Central memory CD4-positive, alpha-beta T cell (primary cell): ENCODE measurements at regions not wholly inside any gene's neighbourhood (a gene's known extent, or its start where the extent isn't known, plus 50 kb on each side); places are given as distances from the start of the nearest gene placed in this dataset.

Source experiments
- DNase-seq: peaks from one replicate; pipeline ENCODE4 v3.0.0; 2022

- no peak for DNase-seq
Measured at GRCh38 chr9:79236466-79236865, 335.3 kb upstream of the TLE4 start.

GRCh38 chr9:79237861-79238260 lies 333.9 kb upstream of the TLE4 start:
- no peak for DNase-seq

GRCh38 chr9:79240774-79241173 lies 331.0 kb upstream of the TLE4 start:
- no peak for DNase-seq

- DNase-seq = no peak
Measured at GRCh38 chr9:79242489-79242888, 329.3 kb upstream of the TLE4 start.

- DNase-seq = no peak
Measured at GRCh38 chr9:79246170-79246569, 325.6 kb upstream of the TLE4 start.

GRCh38 chr9:79247021-79247420 lies 324.7 kb upstream of the TLE4 start:
- no peak for DNase-seq

GRCh38 chr9:79250806-79251205 lies 321.0 kb upstream of the TLE4 start:
- DNase-seq = no peak

GRCh38 chr9:79254900-79255650 lies 316.7 kb upstream of the TLE4 start:
- no peak for DNase-seq

- DNase-seq = no peak
Measured at GRCh38 chr9:79255651-79256260, 316.0 kb upstream of the TLE4 start.

GRCh38 chr9:79256691-79257213 lies 315.0 kb upstream of the TLE4 start:
- no peak for DNase-seq

GRCh38 chr9:79257228-79257781 lies 314.5 kb upstream of the TLE4 start:
- DNase-seq = no peak

- no peak for DNase-seq
Measured at GRCh38 chr9:79257790-79258351, 313.9 kb upstream of the TLE4 start.

- no peak for DNase-seq
Measured at GRCh38 chr9:79259858-79260257, 311.9 kb upstream of the TLE4 start.

- DNase-seq = no peak
Measured at GRCh38 chr9:79263628-79264027, 308.1 kb upstream of the TLE4 start.

- DNase-seq = no peak
Measured at GRCh38 chr9:79264041-79264440, 307.7 kb upstream of the TLE4 start.

- no peak for DNase-seq
Measured at GRCh38 chr9:79264511-79265355, 307.0 kb upstream of the TLE4 start.

- no peak for DNase-seq
Measured at GRCh38 chr9:79266986-79267385, 304.8 kb upstream of the TLE4 start.

GRCh38 chr9:79268806-79269205 lies 303.0 kb upstream of the TLE4 start:
- DNase-seq = no peak

GRCh38 chr9:79273311-79273710 lies 298.5 kb upstream of the TLE4 start:
- DNase-seq = no peak

GRCh38 chr9:79279356-79279755 lies 292.4 kb upstream of the TLE4 start:
- DNase-seq = no peak

GRCh38 chr9:79280691-79281090 lies 291.1 kb upstream of the TLE4 start:
- DNase-seq = no peak

- no peak for DNase-seq
Measured at GRCh38 chr9:79284081-79284480, 287.7 kb upstream of the TLE4 start.
